AG10803 (cell line): ENCODE measurements at regions not wholly inside any gene's neighbourhood (a gene's known extent, or its start where the extent isn't known, plus 50 kb on each side); places are given as distances from the start of the nearest gene placed in this dataset.
"Not testable (repeated sequence)": the region's sequence is repeated elsewhere in the genome, so short reads cannot be mapped to it uniquely, and the experiment has no call there.

Experiments used
- DNase-seq: peaks from one replicate; pipeline ENCODE4 v3.0.0; 2010; ENCODE audit warnings: low read depth
- H3K4me3 ChIP-seq: 2 replicates; pipeline ENCODE4 v1.5.1; 2011; ENCODE audit warnings: mild to moderate bottlenecking, low read length, control low read depth
- CTCF ChIP-seq: conservative IDR thresholded peaks from 2 replicates; pipeline ENCODE4 v1.5.1; 2011; ENCODE audit warnings: mild to moderate bottlenecking, low read length, control low read depth, inconsistent platforms

- H3K4me3 ChIP-seq, result no peak overlapping the region
- DNase-seq, result no peak
- TF ChIP-seq CTCF, result no peak
Observed at GRCh38 chr14:89743828-89744227, 210.7 kb downstream of the EFCAB11 start.

GRCh38 chr14:89740241-89740640 is 214.3 kb downstream of the EFCAB11 start:
- no peak overlapping the region for H3K4me3 ChIP-seq
- TF ChIP-seq CTCF, result no peak

GRCh38 chr14:89736881-89737280 is 217.6 kb downstream of the EFCAB11 start:
- no peak for DNase-seq
- no peak for TF ChIP-seq CTCF
- H3K4me3 ChIP-seq, result no peak overlapping the region

More at GRCh38 chr14:89740241-89740640, 214.3 kb downstream of the EFCAB11 start:
- no peak for DNase-seq

GRCh38 chr14:89731396-89731933 is 223.1 kb downstream of the EFCAB11 start:
- no peak overlapping the region for H3K4me3 ChIP-seq
- no peak for DNase-seq
- no peak for TF ChIP-seq CTCF

GRCh38 chr14:89730687-89731086 is 223.8 kb downstream of the EFCAB11 start:
- no peak for TF ChIP-seq CTCF
- no peak overlapping the region for H3K4me3 ChIP-seq
- no peak for DNase-seq

GRCh38 chr14:89728964-89729363 is 225.6 kb downstream of the EFCAB11 start:
- no peak for TF ChIP-seq CTCF
- no peak overlapping the region for H3K4me3 ChIP-seq
- no peak for DNase-seq

- not testable (repeated sequence) for H3K4me3 ChIP-seq, DNase-seq
Observed at GRCh38 chr14:89726226-89726625, 228.3 kb downstream of the EFCAB11 start.

- TF ChIP-seq CTCF, result no peak
- peak overlapping the region; percentile 44 for H3K4me3 ChIP-seq
- DNase-seq, result peak; percentile 5
Observed at GRCh38 chr14:89724628-89724960, 229.9 kb downstream of the EFCAB11 start.
